Bronchial epithelial cell (primary cell): ENCODE measurements at regions not wholly inside any gene's neighbourhood (a gene's known extent, or its start where the extent isn't known, plus 50 kb on each side); places are given as distances from the start of the nearest gene placed in this dataset.
"Not testable (repeated sequence)": the region's sequence is repeated elsewhere in the genome, so short reads cannot be mapped to it uniquely, and the experiment has no call there.

Experiments used
- DNase-seq: peaks from one replicate; pipeline ENCODE4 v3.0.0-alpha.2; 2010; ENCODE audit warnings: low read depth
- FAIRE-seq: peaks from 2 replicates; lab custom pipeline; 2011; peaks lifted over from hg19 to GRCh38; lab: Jason Lieb, UNC
- H3K27me3 ChIP-seq: 2 replicates; pipeline ENCODE4 v1.5.1; 2011; ENCODE audit warnings: low read length; ENCODE audit not compliant: control insufficient read depth, insufficient read depth
- H3K36me3 ChIP-seq: 2 replicates; pipeline ENCODE4 v1.5.1; 2011; ENCODE audit warnings: low read length; ENCODE audit not compliant: control insufficient read depth, insufficient read depth
- H3K4me3 ChIP-seq: 2 replicates; pipeline ENCODE4 v1.5.1; 2011; ENCODE audit warnings: mild to moderate bottlenecking, low read depth, low read length, control low read depth
- TF ChIP-seq, protein P1 (sequence below): IDR thresholded peaks from 2 replicates; pipeline ENCODE4 v1.5.1; 2011; ENCODE audit warnings: mild to moderate bottlenecking, moderate library complexity, low read length, control low read depth, inconsistent platforms; ENCODE audit not compliant: insufficient read depth, severe bottlenecking

DNA sequence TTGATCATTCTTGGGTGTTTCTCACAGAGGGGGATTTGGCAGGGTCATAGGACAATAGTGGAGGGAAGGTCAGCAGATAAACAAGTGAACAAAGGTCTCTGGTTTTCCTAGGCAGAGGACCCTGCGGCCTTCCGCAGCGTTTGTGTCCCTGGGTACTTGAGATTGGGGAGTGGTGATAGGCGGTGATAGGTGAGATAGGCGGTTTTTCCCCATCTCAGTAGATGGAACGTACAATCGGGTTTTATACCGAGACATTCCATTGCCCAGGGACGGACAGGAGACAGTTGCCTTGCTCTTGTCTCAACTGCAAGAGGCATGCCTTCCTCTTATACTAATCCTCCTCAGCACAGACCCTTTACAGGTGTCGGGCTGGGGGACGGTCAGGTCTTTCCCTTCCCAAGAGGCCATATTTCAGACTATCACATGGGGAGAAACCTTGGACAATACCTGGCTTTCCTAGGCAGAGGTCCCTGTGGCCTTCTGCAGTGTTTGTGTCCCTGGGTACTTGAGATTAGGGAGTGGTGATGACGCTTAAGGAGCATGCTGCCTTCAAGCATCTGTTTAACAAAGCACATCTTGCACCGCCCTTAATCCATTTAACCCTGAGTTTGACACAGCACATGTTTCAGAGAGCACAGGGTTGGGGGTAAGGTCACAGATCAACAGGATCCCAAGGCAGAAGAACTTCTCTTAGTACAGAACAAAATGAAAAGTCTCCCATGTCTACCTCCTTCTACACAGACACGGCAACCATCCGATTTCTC is 86.2 kb downstream of the OR2B2 start:
- not testable (repeated sequence) for H3K4me3 ChIP-seq, DNase-seq, H3K27me3 ChIP-seq, FAIRE-seq, H3K36me3 ChIP-seq

DNA sequence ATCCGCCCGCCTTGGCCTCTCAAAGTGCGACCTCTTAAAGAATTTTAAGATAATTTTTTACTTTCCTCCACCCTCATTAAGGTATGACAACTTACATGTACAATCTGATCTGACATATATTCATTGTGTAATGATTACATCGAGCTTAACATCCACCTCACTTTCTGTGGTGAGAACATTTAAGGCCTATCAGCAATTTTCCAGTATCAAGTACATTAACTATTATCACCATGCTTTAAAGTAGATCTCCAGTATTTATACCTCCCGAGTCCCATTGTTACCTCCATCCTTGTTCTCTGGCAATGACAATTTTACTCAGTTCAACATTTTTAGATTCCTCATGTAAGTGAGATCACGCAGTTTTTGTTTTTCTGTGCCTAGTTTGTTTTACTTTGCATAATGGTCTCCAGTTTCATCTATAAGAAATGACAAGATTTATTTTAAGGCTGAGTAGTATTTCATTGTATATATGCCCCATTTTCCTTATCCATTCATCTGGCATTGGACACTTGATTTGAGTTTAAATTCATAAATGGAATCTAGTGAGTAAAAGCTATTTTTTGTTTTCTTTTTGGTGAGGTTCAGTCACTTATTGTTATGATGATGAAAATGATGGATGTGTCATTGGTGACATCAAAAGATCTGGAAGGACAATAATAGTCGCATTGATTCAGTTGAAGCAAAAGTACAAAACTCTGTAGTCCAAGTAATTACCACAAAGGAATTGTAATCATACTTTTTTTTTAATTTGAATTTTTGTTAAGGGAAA is 87.0 kb downstream of the OR2B2 start:
- FAIRE-seq (no peak), DNase-seq (peak; percentile 43)
- peak overlapping the region; percentile 66 for H3K4me3 ChIP-seq
- H3K27me3 ChIP-seq: no peaks in the 10 kb centered on the region
- TF ChIP-seq, protein P1, sequence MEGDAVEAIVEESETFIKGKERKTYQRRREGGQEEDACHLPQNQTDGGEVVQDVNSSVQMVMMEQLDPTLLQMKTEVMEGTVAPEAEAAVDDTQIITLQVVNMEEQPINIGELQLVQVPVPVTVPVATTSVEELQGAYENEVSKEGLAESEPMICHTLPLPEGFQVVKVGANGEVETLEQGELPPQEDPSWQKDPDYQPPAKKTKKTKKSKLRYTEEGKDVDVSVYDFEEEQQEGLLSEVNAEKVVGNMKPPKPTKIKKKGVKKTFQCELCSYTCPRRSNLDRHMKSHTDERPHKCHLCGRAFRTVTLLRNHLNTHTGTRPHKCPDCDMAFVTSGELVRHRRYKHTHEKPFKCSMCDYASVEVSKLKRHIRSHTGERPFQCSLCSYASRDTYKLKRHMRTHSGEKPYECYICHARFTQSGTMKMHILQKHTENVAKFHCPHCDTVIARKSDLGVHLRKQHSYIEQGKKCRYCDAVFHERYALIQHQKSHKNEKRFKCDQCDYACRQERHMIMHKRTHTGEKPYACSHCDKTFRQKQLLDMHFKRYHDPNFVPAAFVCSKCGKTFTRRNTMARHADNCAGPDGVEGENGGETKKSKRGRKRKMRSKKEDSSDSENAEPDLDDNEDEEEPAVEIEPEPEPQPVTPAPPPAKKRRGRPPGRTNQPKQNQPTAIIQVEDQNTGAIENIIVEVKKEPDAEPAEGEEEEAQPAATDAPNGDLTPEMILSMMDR: no peak
- H3K36me3 ChIP-seq: no peaks in the 10 kb centered on the region

DNA sequence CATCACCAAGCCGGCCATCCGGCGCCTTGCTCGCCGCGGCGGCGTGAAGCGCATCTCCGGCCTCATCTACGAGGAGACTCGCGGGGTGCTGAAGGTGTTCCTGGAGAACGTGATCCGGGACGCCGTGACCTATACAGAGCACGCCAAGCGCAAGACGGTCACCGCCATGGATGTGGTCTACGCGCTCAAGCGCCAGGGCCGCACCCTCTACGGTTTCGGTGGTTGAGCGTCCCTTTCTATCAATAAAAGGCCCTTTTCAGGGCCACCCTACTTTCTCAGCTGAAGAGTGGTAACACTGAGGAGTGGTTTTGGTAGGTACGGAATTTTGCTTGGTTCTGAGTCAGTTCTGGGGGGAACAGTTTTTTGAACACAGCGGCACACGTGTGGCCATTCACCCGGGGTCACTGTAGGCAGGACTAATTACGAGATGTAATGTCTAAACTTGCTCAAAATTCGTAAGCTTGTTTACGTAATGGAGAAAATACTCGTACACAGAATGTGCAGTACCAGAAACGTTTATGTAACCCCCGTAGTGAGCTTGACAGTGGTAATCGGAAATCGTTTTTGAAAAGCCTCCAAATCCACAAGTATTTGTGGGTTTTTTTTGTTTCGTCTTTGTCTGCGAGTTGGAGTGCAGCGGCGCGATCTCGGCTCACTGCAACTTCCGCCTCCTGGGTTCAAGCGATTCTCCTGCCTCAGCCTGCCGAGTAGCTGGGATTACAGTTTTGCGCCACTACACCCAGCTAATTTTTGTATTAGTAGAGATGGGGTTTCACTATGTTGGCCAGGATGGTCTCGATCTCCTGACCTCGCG is 87.8 kb downstream of the OR2B2 start:
- not testable (repeated sequence) for H3K36me3 ChIP-seq, FAIRE-seq, H3K27me3 ChIP-seq
- peak; percentile 72 for DNase-seq
- H3K4me3 ChIP-seq: peak overlapping the region; percentile 66

DNA sequence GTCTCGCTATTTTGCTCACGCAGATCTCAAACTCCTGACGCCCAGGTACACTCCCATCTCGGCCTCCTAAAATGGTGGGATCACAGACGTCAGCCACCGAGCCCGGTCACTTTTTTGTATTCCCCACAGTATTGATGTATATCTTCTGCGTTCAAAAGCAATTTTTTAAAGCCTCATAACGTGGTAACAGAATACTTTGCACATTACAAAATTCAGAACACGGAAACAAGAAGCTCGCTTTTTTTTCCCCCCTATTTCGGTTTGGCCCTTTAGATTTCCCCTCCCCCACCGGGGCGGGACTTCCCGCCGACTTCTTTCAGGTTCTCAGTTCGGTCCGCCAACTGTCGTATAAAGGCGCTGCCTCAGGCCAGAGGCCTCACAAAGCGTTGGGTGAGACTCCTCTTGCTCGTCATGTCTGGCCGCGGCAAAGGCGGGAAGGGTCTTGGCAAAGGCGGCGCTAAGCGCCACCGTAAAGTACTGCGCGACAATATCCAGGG is 88.4 kb downstream of the OR2B2 start:
- FAIRE-seq, H3K36me3 ChIP-seq, H3K27me3 ChIP-seq: not testable (repeated sequence)
- DNase-seq: peak; percentile 22
- peak overlapping the region; percentile 39 for H3K4me3 ChIP-seq

DNA sequence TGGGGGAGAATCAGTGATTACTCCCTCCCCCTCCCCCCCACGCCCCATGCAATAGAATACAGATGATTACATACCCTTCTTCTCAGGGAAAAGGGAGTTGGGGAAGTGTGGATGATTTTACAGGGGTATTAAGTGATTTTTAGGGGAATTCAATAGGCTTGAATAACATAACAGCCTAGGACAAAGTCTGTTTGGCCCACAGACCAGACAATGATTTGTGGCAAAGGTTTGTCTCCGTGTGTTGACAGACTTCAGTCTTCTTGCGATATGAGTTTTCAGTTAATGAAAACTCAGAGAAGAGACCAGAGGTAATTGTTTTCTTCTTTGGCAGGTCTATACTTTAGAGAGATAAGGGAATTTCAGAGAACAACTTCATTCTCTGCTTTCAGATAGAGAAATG is 95.3 kb downstream of the OR2B2 start:
- FAIRE-seq: no peak
- no peak for DNase-seq

DNA sequence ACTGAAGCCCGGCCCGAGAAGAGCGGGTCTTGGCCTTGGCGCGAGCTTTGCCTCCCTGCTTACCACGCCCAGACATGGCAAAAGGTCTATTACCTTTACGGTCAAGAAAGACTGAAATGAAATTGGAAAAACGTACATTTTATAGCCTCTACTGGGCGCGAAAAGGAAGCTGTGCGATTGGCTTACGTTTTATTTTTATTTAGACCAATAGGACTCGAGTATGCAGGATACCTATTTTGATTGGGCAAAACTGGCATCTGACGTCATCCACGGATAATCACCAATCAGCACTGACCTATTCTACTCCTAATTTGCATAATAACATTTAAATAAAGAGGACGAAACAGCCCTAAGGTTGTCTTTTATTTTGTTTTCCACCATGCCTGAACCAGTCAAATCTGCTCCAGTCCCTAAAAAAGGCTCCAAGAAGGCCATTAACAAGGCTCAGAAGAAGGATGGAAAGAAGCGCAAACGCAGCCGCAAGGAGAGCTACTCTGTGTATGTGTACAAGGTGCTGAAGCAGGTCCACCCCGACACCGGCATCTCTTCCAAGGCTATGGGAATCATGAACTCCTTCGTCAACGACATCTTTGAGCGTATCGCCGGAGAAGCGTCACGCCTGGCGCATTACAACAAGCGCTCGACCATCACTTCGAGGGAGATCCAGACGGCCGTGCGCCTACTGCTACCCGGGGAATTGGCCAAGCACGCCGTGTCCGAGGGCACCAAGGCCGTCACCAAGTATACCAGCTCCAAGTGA is 97.4 kb downstream of the OR2B2 start:
- Histone ChIP-seq H3K36me3 (no peaks in the 10 kb centered on the region), H3K4me3 (peak overlapping the region; percentile 31), H3K27me3 (no peaks in the 10 kb centered on the region)
- peak; percentile 90 for DNase-seq
- no peak for FAIRE-seq
- TF ChIP-seq, protein P1: no peak

More for the DNA sequence above, 95.3 kb downstream of the OR2B2 start:
- H3K27me3 ChIP-seq: no peaks in the 10 kb centered on the region
- TF ChIP-seq, protein P1: no peak
- H3K4me3 ChIP-seq: no peak overlapping the region
- H3K36me3 ChIP-seq: no peaks in the 10 kb centered on the region

DNA sequence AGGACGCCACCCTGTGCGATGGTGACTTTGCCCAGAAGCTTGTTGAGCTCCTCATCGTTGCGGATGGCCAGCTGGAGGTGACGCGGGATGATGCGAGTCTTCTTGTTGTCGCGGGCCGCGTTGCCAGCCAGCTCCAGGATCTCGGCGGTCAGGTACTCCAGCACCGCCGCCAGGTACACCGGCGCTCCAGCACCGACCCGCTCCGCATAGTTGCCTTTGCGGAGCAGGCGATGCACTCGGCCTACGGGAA is 97.9 kb downstream of the OR2B2 start:
- peak; percentile 66 for FAIRE-seq
- H3K27me3 ChIP-seq, H3K36me3 ChIP-seq, DNase-seq: not testable (repeated sequence)
- H3K4me3 ChIP-seq: peak overlapping the region; percentile 31
